ENCODE measurements at regions not wholly inside any gene's neighbourhood (a gene's known extent, or its start where the extent isn't known, plus 50 kb on each side); places are given as distances from the start of the nearest gene placed in this dataset.

DNA sequence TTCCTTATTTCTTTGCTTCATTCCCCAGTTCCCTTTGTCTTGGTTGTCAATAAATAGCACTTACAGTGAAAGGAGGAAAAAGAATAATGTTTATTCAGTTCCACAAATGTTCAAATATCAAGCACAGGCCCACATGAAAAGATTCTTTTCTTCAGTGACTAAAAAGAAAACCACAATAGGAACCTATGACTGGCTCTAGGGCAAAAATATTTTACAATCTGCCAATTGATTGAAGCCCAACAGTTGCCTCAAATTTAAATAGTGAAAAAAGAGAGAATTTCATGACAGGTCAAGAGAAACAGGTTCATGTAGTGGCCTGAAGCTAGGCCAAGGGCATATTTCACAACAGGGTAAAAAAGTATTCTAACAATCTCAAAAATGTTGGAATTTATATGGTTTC, 553.8 kb downstream of the CENPC start:
- no peaks in the 10 kb centered on the region for H3K79me2 ChIP-seq (ENCODE audit: insufficient read depth)
- no peaks in the 10 kb centered on the region for H3K9me2 ChIP-seq (ENCODE audit: insufficient read depth)
- H4K20me1 ChIP-seq (ENCODE audit: insufficient read depth): no peaks in the 10 kb centered on the region
- TF ChIP-seq EZH2phosphoT487 (IDR thresholded peaks at IDR 0.05; ENCODE audit: insufficient read depth, low read depth): no peak
- no peak for TF ChIP-seq EZH2 (IDR thresholded peaks at IDR 0.05; ENCODE audit: insufficient read depth, poor library complexity, severe bottlenecking)
- H3K4me2 ChIP-seq (ENCODE audit: unreplicated experiment): no peak overlapping the region
- H3K4me3 ChIP-seq: no peak overlapping the region
- in situ Hi-C loops (cut with MboI): no loop called here
- H3K4me1 ChIP-seq (ENCODE audit: insufficient read depth): no peaks in the 10 kb centered on the region
- no peaks in the 10 kb centered on the region for H3F3A ChIP-seq (ENCODE audit: insufficient read depth)
- H2AFZ ChIP-seq: no peak overlapping the region
- H3K36me3 ChIP-seq (ENCODE audit: low read depth): no peaks in the 10 kb centered on the region
- no peak overlapping the region for H3K27ac ChIP-seq
- no peaks in the 10 kb centered on the region for H3K9me3 ChIP-seq (ENCODE audit: low read depth)
- H3K9ac ChIP-seq: no peak overlapping the region
- no peaks in the 10 kb centered on the region for H3K27me3 ChIP-seq (replicated peaks; ENCODE audit: insufficient read depth)
- no peak for DNase-seq

DNA sequence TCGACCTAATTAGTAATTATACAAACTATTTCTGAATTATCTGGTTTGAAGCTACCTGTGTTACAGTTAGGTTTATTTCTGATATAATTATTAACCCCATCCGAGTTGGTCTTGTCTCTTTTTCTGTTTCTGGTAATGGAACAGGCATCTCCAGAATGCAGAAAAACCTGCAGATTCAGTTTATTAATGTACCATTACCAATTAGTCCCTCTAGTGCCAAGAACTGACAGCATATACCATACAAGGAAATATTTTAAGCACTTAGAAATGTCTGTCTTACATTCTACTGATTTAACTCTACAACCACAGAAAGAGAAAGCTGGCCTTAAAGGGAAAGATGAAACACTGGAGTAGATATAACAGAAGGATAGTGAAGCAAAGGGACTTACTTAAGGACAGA, 570.6 kb downstream of the CENPC start:
- 1 to 4% methylated on average over 2 of the region's 2 CpGs for WGBS, 2 experiments (ENCODE audit: low coverage in 1 of 2, low lambda C conversion rate in 2 of 2, missing lambda C conversion rate in 2 of 2)
- Histone ChIP-seq H3K79me2 (ENCODE audit: insufficient read depth) (no peaks in the 10 kb centered on the region), H3K9me2 (ENCODE audit: insufficient read depth) (no peaks in the 10 kb centered on the region), H4K20me1 (ENCODE audit: insufficient read depth) (no peaks in the 10 kb centered on the region), H3K27me3 (replicated peaks; ENCODE audit: insufficient read depth) (no peaks in the 10 kb centered on the region), H3K9me3 (ENCODE audit: low read depth) (no peaks in the 10 kb centered on the region), H3K36me3 (ENCODE audit: low read depth) (no peaks in the 10 kb centered on the region), H3K4me3 (no peak overlapping the region), H3K27ac (no peak overlapping the region), H3K4me1 (ENCODE audit: insufficient read depth) (no peaks in the 10 kb centered on the region), H2AFZ (no peak overlapping the region), H3K9ac (no peak overlapping the region), H3F3A (ENCODE audit: insufficient read depth) (no peaks in the 10 kb centered on the region), H3K4me2 (ENCODE audit: unreplicated experiment) (no peak overlapping the region)
- no peak for DNase-seq
- TF ChIP-seq EZH2 (IDR thresholded peaks at IDR 0.05; ENCODE audit: insufficient read depth, poor library complexity, severe bottlenecking): no peak
- TF ChIP-seq EZH2phosphoT487 (IDR thresholded peaks at IDR 0.05; ENCODE audit: insufficient read depth, low read depth): no peak
- in situ Hi-C loops (cut with MboI): loop anchor here (25.0 kb wide), 1 partner anchor 88 kb away; no protein-coding TSS in a partner anchor

DNA sequence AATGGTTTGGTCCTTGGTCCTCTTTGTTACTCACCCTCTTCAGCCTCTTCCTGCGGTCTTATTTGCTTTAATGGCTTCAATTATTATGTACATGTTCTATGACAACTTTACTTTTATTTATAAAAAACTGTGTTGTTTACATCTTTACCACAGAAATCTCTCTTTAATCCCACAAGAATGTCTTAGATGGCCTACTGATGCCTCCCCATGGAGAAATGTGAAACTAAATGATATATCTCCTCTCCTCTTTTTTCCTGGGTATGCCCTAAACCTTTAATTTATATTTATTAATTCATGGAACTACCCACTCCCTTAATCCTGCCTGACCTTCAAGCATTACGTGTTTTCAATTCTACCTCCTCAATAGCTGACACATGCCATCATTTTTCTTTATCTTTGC, 573.2 kb downstream of the CENPC start:
- no peak for DNase-seq
- WGBS, 2 experiments (ENCODE audit: low coverage in 1 of 2, low lambda C conversion rate in 2 of 2, missing lambda C conversion rate in 2 of 2): 10% methylated on average over 2 of the region's 2 CpGs
- Histone ChIP-seq H3K4me3 (no peak overlapping the region), H2AFZ (no peak overlapping the region), H3F3A (ENCODE audit: insufficient read depth) (no peaks in the 10 kb centered on the region), H3K27me3 (replicated peaks; ENCODE audit: insufficient read depth) (no peaks in the 10 kb centered on the region), H3K27ac (no peak overlapping the region), H3K4me1 (ENCODE audit: insufficient read depth) (no peaks in the 10 kb centered on the region), H3K79me2 (ENCODE audit: insufficient read depth) (no peaks in the 10 kb centered on the region), H3K36me3 (ENCODE audit: low read depth) (no peaks in the 10 kb centered on the region), H4K20me1 (ENCODE audit: insufficient read depth) (no peaks in the 10 kb centered on the region), H3K9ac (no peak overlapping the region), H3K9me3 (ENCODE audit: low read depth) (no peaks in the 10 kb centered on the region), H3K4me2 (ENCODE audit: unreplicated experiment) (no peak overlapping the region), H3K9me2 (ENCODE audit: insufficient read depth) (no peaks in the 10 kb centered on the region)
- no peak for TF ChIP-seq EZH2 (IDR thresholded peaks at IDR 0.05; ENCODE audit: insufficient read depth, poor library complexity, severe bottlenecking)
- TF ChIP-seq EZH2phosphoT487 (IDR thresholded peaks at IDR 0.05; ENCODE audit: insufficient read depth, low read depth): no peak
- in situ Hi-C loops (cut with MboI): loop anchor here (25.0 kb wide), 1 partner anchor 90 kb away; no protein-coding TSS in a partner anchor

DNA sequence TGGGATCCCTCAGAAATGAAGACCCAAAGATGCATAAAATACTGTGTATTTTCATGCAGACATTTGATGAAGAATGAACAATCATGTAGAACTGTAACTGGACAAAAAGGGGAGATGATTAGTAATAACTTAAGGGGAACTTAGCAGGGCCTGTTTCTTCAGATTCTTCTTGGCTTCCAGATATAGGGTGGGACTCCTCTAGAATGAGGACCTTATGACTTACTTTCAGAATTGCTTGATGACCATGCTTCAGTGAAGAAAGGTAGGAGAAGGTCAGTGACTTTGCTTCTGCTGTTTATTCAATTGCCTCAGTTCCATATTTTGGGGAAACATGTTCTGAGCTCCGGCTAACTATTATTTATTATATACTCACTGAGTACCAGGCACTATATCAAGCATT, 580.8 kb downstream of the CENPC start:
- WGBS, 2 experiments (ENCODE audit: low coverage in 1 of 2, low lambda C conversion rate in 2 of 2, missing lambda C conversion rate in 2 of 2): 8 to 9% methylated on average over 1 of the region's 1 CpG
- Histone ChIP-seq H3K4me1 (ENCODE audit: insufficient read depth) (no peaks in the 10 kb centered on the region), H3K9me3 (ENCODE audit: low read depth) (no peaks in the 10 kb centered on the region), H2AFZ (no peak overlapping the region), H3K9ac (no peak overlapping the region), H3K27me3 (replicated peaks; ENCODE audit: insufficient read depth) (no peaks in the 10 kb centered on the region), H3K4me2 (ENCODE audit: unreplicated experiment) (no peak overlapping the region), H3K4me3 (no peak overlapping the region), H4K20me1 (ENCODE audit: insufficient read depth) (no peaks in the 10 kb centered on the region), H3K9me2 (ENCODE audit: insufficient read depth) (no peaks in the 10 kb centered on the region), H3F3A (ENCODE audit: insufficient read depth) (no peaks in the 10 kb centered on the region), H3K27ac (no peak overlapping the region), H3K36me3 (ENCODE audit: low read depth) (no peaks in the 10 kb centered on the region), H3K79me2 (ENCODE audit: insufficient read depth) (no peaks in the 10 kb centered on the region)
- DNase-seq: no peak
- TF ChIP-seq EZH2 (IDR thresholded peaks at IDR 0.05; ENCODE audit: insufficient read depth, poor library complexity, severe bottlenecking) (no peak), EZH2phosphoT487 (IDR thresholded peaks at IDR 0.05; ENCODE audit: insufficient read depth, low read depth) (no peak)
- in situ Hi-C loops (cut with MboI): loop anchor here (25.0 kb wide), 1 partner anchor 98 kb away; no protein-coding TSS in a partner anchor

DNA sequence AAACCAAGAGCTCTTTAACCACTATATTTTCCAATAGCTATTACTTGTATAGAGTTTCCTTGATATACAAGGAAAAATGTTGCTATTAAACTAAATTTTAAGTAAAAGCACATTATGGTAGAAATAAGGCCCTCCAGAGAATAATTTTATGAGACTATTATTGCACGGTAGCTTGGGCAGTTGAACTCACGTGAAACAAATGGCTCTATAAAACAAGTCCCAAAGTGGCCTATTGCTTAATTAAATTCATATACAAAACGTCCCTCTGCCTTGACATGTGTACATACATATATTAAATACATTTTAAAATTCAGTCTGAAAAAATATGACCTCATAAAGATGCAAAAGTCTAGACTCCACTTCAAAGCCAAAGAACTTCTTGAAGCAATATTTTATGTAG, 582.2 kb downstream of the CENPC start:
- no peaks in the 10 kb centered on the region for H3K79me2 ChIP-seq (ENCODE audit: insufficient read depth)
- no peak overlapping the region for H2AFZ ChIP-seq
- no peaks in the 10 kb centered on the region for H3K9me3 ChIP-seq (ENCODE audit: low read depth)
- no peak for DNase-seq
- no peak for TF ChIP-seq EZH2 (IDR thresholded peaks at IDR 0.05; ENCODE audit: insufficient read depth, poor library complexity, severe bottlenecking)
- TF ChIP-seq EZH2phosphoT487 (IDR thresholded peaks at IDR 0.05; ENCODE audit: insufficient read depth, low read depth): no peak
- H3K27ac ChIP-seq: no peak overlapping the region
- H3K27me3 ChIP-seq (replicated peaks; ENCODE audit: insufficient read depth): no peaks in the 10 kb centered on the region
- in situ Hi-C loops (cut with MboI): loop anchor here (25.0 kb wide), 1 partner anchor 99 kb away; no protein-coding TSS in a partner anchor
- WGBS, 2 experiments (ENCODE audit: low coverage in 1 of 2, low lambda C conversion rate in 2 of 2, missing lambda C conversion rate in 2 of 2): 14 to 17% methylated on average over 3 of the region's 3 CpGs
- no peaks in the 10 kb centered on the region for H3K36me3 ChIP-seq (ENCODE audit: low read depth)
- H3K9me2 ChIP-seq (ENCODE audit: insufficient read depth): no peaks in the 10 kb centered on the region
- H3K4me1 ChIP-seq (ENCODE audit: insufficient read depth): no peaks in the 10 kb centered on the region
- H3K4me2 ChIP-seq (ENCODE audit: unreplicated experiment): no peak overlapping the region
- H3F3A ChIP-seq (ENCODE audit: insufficient read depth): no peaks in the 10 kb centered on the region
- H4K20me1 ChIP-seq (ENCODE audit: insufficient read depth): no peaks in the 10 kb centered on the region
- no peak overlapping the region for H3K9ac ChIP-seq
- no peak overlapping the region for H3K4me3 ChIP-seq

Measured in GM23248 (cell line).